ENCODE measurements at regions not wholly inside any gene's neighbourhood (a gene's known extent, or its start where the extent isn't known, plus 50 kb on each side); places are given as distances from the start of the nearest gene placed in this dataset.

DNA sequence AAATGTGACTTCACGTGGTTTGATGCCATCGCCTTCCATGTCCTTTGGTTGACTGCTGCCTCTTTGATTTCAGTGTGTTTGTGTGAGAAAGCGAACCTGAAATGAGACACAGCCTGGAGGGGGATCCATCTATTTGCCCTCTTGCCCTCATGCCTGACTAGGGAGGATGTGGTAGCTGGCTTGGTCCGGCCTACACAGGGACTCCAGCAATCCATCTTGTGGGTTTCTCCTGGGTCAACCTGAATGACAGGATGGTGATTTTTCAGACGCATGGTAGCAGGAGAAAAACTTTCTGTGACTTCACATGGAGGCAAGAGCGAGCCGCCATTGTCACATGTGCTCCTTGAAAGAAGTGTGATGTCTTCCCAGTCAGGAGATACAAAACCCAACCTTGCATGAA is 117.9 kb upstream of the DNAH14 start:
- no peaks in the 10 kb centered on the region for H3K36me3 ChIP-seq (ENCODE audit: low read depth)
- no peak for TF ChIP-seq CTCF (IDR thresholded peaks at IDR 0.05; ENCODE audit: poor library complexity, severe bottlenecking)
- H3K4me1 ChIP-seq (ENCODE audit: insufficient read depth, poor library complexity, severe bottlenecking), result no peaks in the 10 kb centered on the region
- H3K9me3 ChIP-seq (ENCODE audit: severe bottlenecking), result no peaks in the 10 kb centered on the region
- no peak for ATAC-seq (ENCODE audit: low read depth)
- no peak overlapping the region for H3K27ac ChIP-seq (ENCODE audit: poor library complexity, severe bottlenecking)
- DNase-seq (ENCODE audit: low spot score), result no peak
- H3K4me3 ChIP-seq (ENCODE audit: severe bottlenecking), result no peak overlapping the region
- H3K27me3 ChIP-seq (ENCODE audit: insufficient read depth, poor library complexity, severe bottlenecking), result no peaks in the 10 kb centered on the region

- DNase-seq (ENCODE audit: low spot score) (no peak), ATAC-seq (ENCODE audit: low read depth) (no peak)
- TF ChIP-seq CTCF (IDR thresholded peaks at IDR 0.05; ENCODE audit: poor library complexity, severe bottlenecking), result no peak
- Histone ChIP-seq H3K27me3 (ENCODE audit: insufficient read depth, poor library complexity, severe bottlenecking) (no peaks in the 10 kb centered on the region), H3K9me3 (ENCODE audit: severe bottlenecking) (no peaks in the 10 kb centered on the region), H3K27ac (ENCODE audit: poor library complexity, severe bottlenecking) (no peak overlapping the region), H3K36me3 (ENCODE audit: low read depth) (no peaks in the 10 kb centered on the region), H3K4me1 (ENCODE audit: insufficient read depth, poor library complexity, severe bottlenecking) (no peaks in the 10 kb centered on the region), H3K4me3 (ENCODE audit: severe bottlenecking) (no peak overlapping the region)
Observed at GRCh38 chr1:224815647-224816046, 113.8 kb upstream of the DNAH14 start.

DNA sequence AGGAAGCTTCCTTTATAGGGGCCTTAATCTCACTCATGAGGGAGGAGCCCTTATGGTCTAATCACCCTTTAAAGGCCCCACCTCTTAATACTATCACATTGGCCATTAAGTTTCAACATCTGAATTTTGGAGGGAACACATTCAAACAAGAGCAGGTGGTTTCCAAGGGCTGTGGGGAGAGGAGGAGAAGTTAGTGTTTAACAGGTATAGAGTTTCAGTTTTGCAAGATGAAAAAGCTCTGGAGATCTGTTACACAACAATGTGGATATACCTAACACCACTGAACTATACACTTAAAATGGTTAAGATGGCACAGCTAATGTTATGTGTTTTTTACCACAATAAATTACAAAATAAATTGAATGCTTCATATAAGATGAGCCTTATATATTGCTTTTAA is 113.4 kb upstream of the DNAH14 start:
- H3K4me3 ChIP-seq (ENCODE audit: severe bottlenecking), result no peak overlapping the region
- no peaks in the 10 kb centered on the region for H3K4me1 ChIP-seq (ENCODE audit: insufficient read depth, poor library complexity, severe bottlenecking)
- ATAC-seq (ENCODE audit: low read depth) (no peak), DNase-seq (ENCODE audit: low spot score) (no peak)
- no peaks in the 10 kb centered on the region for H3K27me3 ChIP-seq (ENCODE audit: insufficient read depth, poor library complexity, severe bottlenecking)
- no peak for TF ChIP-seq CTCF (IDR thresholded peaks at IDR 0.05; ENCODE audit: poor library complexity, severe bottlenecking)
- H3K27ac ChIP-seq (ENCODE audit: poor library complexity, severe bottlenecking), result no peak overlapping the region
- no peaks in the 10 kb centered on the region for H3K9me3 ChIP-seq (ENCODE audit: severe bottlenecking)
- H3K36me3 ChIP-seq (ENCODE audit: low read depth), result no peaks in the 10 kb centered on the region

GRCh38 chr1:224817382-224817781 is 112.1 kb upstream of the DNAH14 start:
- Histone ChIP-seq H3K4me3 (ENCODE audit: severe bottlenecking) (no peak overlapping the region), H3K27ac (ENCODE audit: poor library complexity, severe bottlenecking) (no peak overlapping the region), H3K36me3 (ENCODE audit: low read depth) (no peaks in the 10 kb centered on the region), H3K27me3 (ENCODE audit: insufficient read depth, poor library complexity, severe bottlenecking) (no peaks in the 10 kb centered on the region), H3K9me3 (ENCODE audit: severe bottlenecking) (no peaks in the 10 kb centered on the region), H3K4me1 (ENCODE audit: insufficient read depth, poor library complexity, severe bottlenecking) (no peaks in the 10 kb centered on the region)
- DNase-seq (ENCODE audit: low spot score) (no peak), ATAC-seq (ENCODE audit: low read depth) (no peak)
- TF ChIP-seq CTCF (IDR thresholded peaks at IDR 0.05; ENCODE audit: poor library complexity, severe bottlenecking), result no peak

DNA sequence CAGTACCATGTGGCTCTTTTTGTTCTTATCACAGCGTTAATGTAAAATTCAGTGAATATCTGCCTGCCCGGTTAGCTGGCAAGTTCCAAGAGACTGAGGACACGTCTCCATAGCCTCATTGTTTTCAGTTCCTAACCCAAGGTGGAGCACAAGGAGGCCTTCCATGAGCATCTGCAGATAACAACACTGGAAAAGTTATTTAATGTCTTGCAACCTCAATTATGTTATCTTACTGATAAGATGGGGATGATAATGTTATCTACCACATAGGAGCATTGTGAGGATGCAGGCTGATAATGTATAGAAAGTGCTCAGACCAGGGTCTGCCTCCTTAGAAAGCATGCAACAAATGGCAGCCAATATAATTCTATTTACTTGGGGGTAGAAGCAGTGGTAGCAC is 109.6 kb upstream of the DNAH14 start:
- DNase-seq (ENCODE audit: low spot score), result no peak
- Histone ChIP-seq H3K9me3 (ENCODE audit: severe bottlenecking) (no peaks in the 10 kb centered on the region), H3K4me3 (ENCODE audit: severe bottlenecking) (no peak overlapping the region), H3K36me3 (ENCODE audit: low read depth) (no peaks in the 10 kb centered on the region), H3K27ac (ENCODE audit: poor library complexity, severe bottlenecking) (no peak overlapping the region), H3K27me3 (ENCODE audit: insufficient read depth, poor library complexity, severe bottlenecking) (no peaks in the 10 kb centered on the region), H3K4me1 (ENCODE audit: insufficient read depth, poor library complexity, severe bottlenecking) (no peaks in the 10 kb centered on the region)
- no peak for ATAC-seq (ENCODE audit: low read depth)
- TF ChIP-seq CTCF (IDR thresholded peaks at IDR 0.05; ENCODE audit: poor library complexity, severe bottlenecking), result no peak

Measured in RWPE2 (cell line).